Stimulated activated effector memory CD8-positive, alpha-beta T cell treated with anti-CD3 and anti-CD28 coated beads, Interleukin-12 subunit alpha, Interleukin-12 subunit beta, amount 100 ng/mL, for 72 hours (primary cell): ENCODE measurements at regions not wholly inside any gene's neighbourhood (a gene's known extent, or its start where the extent isn't known, plus 50 kb on each side); places are given as distances from the start of the nearest gene placed in this dataset.
A peak's percentile ranks its signal among the peaks of the same experiment; 100 is the strongest.
"Not testable (repeated sequence)": the region's sequence is repeated elsewhere in the genome, so short reads cannot be mapped to it uniquely, and the experiment has no call there.

Source experiments
- ATAC-seq: fragments of 150-1000 bp; cut with Tn5 transposase; 2 replicates; pipeline ENCODE4 v1.10.0; 2021
- DNase-seq, 2 donors: peaks; one replicate each; pipeline ENCODE4 v3.0.0; 2021 to 2022; ENCODE audit warnings: low spot score in 2 of 2
- H3K27ac Mint-ChIP-seq: one replicate; pipeline ENCODE4 v1.8.0; 2022; ENCODE audit warnings: mild to moderate bottlenecking, mixed read lengths
- H3K36me3 Mint-ChIP-seq: one replicate; pipeline ENCODE4 v1.8.0; 2022; ENCODE audit warnings: mild to moderate bottlenecking, mixed read lengths
- H3K4me1 Mint-ChIP-seq: one replicate; pipeline ENCODE4 v1.8.0; 2022; ENCODE audit warnings: mixed read lengths
- H3K4me3 Mint-ChIP-seq: one replicate; pipeline ENCODE4 v1.8.0; 2022; ENCODE audit warnings: mild to moderate bottlenecking, mixed read lengths
- H3K9me3 Mint-ChIP-seq: one replicate; pipeline ENCODE4 v1.8.0; 2022; ENCODE audit warnings: mixed read lengths

DNA sequence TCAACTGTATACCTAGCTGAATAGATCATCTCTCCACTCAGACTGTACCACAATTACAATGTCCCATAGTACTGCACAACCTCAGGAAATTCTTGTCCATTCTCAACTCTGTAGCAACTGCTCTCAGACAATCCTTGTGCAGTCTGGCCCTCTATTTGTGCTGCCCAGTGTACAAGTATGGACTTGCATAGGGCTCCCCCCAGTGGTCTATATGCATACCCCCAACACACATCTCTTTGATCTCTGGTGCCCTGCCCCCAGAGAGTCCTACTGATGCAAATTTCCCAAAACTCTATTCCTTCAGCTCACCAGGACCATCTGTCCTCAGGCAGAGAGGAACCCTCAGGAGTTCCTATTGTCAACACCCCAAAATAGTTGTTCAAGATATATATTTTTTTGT is 205.3 kb downstream of the SLCO4C1 start:
- Mint-ChIP-seq H3K9me3 (peaks cover 5% of the 10 kb centered on the region), H3K27ac (no peak overlapping the region), H3K4me3 (no peak overlapping the region), H3K36me3 (no peaks in the 10 kb centered on the region), H3K4me1 (no peaks in the 10 kb centered on the region)
- DNase-seq: no peak
- peak; percentile 51 for ATAC-seq

DNA sequence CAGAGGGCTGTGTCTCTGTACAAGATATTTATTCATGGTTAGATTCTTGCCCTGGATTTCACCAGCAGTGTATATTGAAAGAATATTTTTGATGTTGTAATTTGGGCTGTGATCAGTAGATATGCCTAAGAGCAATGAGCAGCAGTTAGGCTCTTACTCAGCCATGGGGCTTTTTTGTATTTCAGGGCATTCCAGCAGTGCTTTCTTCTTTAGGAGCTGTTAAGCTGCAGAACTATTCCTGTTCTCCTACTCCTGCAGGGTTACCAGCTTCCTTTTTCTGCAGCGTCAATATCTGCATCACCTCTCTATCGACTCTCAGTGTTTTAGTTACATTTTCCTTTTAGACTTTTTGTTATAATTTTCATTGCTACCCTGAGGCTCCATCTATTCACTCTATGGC is 206.2 kb downstream of the SLCO4C1 start:
- Mint-ChIP-seq H3K36me3 (no peaks in the 10 kb centered on the region), H3K4me1 (no peaks in the 10 kb centered on the region), H3K27ac (no peak overlapping the region), H3K9me3 (peaks cover 5% of the 10 kb centered on the region), H3K4me3 (no peak overlapping the region)
- no peak for ATAC-seq
- no peak for DNase-seq

DNA sequence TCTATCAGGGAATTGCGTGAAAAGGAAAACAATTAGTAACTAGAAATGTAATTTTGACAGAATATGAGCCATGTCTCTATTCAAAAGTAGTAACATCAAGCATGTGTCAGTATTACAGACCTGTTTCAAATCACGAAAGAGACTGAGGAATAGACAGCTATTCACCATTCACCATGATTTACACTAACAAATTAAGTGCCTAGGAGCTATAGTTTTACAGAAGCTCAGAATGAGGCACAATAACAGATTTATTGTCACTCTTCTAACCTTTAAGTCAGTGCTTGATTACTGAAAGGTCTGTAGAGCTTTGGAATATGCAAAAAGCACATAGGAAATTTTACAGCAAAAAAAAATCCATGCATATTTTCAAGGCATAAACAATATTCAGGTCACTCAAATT is 208.2 kb downstream of the SLCO4C1 start:
- ATAC-seq: no peak
- H3K36me3 Mint-ChIP-seq: no peaks in the 10 kb centered on the region
- H3K27ac Mint-ChIP-seq: no peak overlapping the region
- no peaks in the 10 kb centered on the region for H3K4me1 Mint-ChIP-seq
- peaks cover 3% of the 10 kb centered on the region for H3K9me3 Mint-ChIP-seq
- H3K4me3 Mint-ChIP-seq: no peak overlapping the region
- DNase-seq: no peak

DNA sequence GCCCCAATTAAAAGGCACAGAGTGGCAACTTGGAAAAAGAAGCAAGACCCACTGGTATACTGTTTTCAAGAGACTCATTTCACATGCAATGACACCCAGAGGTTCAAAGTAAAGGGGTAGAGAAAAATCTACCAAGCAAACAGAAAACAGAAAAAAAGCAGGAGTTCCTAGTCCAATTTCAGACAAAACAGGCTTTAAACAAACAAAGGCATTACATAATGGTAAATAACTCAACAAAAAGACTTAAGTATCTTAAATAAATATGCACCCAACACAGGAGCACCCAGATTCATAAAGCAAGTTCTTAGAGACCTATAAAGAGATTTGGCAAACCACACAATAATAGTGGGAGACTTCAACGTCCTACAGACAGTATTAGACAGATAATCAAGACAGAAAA is 215.8 kb downstream of the SLCO4C1 start:
- H3K27ac Mint-ChIP-seq: no peak overlapping the region
- ATAC-seq (no peak), DNase-seq (no peak)
- peaks cover 4% of the 10 kb centered on the region for H3K9me3 Mint-ChIP-seq
- H3K4me1 Mint-ChIP-seq: no peaks in the 10 kb centered on the region
- H3K36me3 Mint-ChIP-seq: no peaks in the 10 kb centered on the region
- H3K4me3 Mint-ChIP-seq: no peak overlapping the region

DNA sequence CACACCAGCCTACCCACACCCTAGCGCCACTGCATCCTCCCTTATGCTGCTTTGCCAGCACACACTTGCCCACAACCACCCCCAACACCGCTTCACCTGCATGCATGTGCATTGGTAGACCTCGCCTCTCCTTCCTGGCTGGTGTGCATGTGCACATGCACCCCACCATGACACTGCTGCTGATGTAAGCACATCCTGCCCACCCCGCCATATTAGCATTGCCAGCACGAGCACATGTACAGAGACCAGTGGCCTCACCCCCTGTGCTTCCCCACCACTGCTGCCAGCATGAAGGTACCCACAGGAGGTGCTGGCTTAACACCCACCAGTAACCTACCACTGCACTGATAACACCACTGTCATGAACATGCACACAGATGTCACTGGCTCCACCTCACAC is 218.2 kb downstream of the SLCO4C1 start:
- Mint-ChIP-seq H3K27ac (no peak overlapping the region), H3K9me3 (peaks cover 4% of the 10 kb centered on the region)
- no peak for DNase-seq

DNA sequence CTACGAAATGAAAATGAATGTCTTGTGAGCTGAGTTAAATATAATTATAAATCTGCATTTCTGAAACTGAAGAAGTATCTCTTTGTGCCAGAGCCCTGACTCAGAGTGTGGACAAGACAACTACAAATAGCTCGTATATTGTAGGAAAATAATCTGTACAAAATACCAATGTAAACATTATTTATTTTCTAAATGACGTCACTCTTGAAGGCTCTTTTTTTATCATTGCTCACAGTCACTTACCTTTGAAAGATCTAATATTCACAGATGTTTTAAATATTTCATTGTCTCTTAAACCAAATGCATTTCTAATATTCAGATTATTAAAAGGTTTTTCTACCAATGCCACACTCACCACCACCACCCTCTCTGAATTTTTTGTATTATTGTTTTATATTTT is 226.1 kb downstream of the SLCO4C1 start:
- Mint-ChIP-seq H3K4me3 (no peak overlapping the region), H3K27ac (no peak overlapping the region), H3K9me3 (peaks cover 3% of the 10 kb centered on the region), H3K36me3 (no peaks in the 10 kb centered on the region), H3K4me1 (no peaks in the 10 kb centered on the region)
- ATAC-seq (no peak), DNase-seq (no peak)

More for the DNA sequence above, 218.2 kb downstream of the SLCO4C1 start:
- ATAC-seq: no peak
- no peak overlapping the region for H3K4me3 Mint-ChIP-seq
- H3K4me1 Mint-ChIP-seq: no peaks in the 10 kb centered on the region
- no peaks in the 10 kb centered on the region for H3K36me3 Mint-ChIP-seq

DNA sequence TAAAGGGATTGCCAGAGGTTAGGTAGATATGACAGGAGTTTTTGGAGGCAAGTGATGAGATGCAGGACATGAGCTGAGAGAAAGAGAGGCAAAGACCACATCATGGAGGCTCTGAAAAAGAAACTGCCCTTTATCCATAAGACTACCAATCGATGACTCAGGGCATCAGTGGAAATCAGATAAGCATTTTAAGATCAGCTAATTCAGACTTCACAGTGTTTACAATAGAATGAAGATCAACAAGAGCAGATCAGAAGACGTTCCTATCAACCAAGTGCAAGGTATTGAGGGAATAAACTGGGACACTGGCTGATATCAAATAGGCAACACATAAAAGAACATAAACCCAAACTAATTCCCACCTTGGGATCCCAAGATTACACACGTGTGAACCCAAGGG is 227.2 kb downstream of the SLCO4C1 start:
- H3K27ac Mint-ChIP-seq: no peak overlapping the region
- DNase-seq: no peak
- H3K9me3 Mint-ChIP-seq: peaks cover 3% of the 10 kb centered on the region
- no peaks in the 10 kb centered on the region for H3K36me3 Mint-ChIP-seq
- no peaks in the 10 kb centered on the region for H3K4me1 Mint-ChIP-seq
- no peak for ATAC-seq
- H3K4me3 Mint-ChIP-seq: no peak overlapping the region

DNA sequence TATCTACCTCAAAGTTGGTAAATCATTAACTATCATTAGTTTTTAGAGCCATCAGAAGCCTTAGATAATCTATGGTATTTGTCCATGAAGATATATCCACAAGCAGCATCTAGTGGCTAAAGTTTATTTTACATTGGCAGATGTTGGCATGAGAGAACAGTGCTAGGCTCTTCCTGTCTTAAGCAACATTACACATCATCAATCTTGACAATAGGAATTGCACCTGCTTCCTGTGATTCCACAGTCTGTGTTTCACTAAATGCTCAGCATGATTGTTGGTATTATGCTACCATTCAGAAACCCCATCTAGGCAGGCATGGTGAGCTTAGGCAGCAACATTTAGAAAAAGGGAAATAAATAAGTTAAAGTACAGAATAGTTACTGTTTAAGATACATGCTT is 246.6 kb downstream of the SLCO4C1 start:
- Mint-ChIP-seq H3K4me1 (no peaks in the 10 kb centered on the region), H3K27ac (no peak overlapping the region), H3K9me3 (no peaks in the 10 kb centered on the region), H3K4me3 (no peak overlapping the region), H3K36me3 (no peaks in the 10 kb centered on the region)
- DNase-seq: no peak
- ATAC-seq: no peak

DNA sequence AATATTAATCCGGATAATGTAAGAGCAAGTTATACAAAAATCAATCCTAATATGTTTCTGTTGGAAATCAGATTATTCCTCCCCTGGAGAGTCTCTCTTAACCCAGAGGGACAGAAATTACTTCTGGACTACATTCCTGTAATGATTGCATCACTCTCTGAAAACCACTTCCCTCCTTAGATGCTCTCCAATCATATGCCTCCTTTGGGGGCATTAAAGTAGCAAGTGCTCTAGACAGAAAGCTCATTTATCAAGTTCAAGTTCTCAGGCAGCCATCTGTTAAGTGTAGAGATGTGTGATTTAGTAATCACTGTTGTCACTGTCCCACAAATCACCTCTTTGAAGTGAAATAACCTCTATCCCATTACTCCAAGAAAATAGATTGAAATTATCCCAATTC is 247.1 kb downstream of the SLCO4C1 start:
- ATAC-seq (no peak), DNase-seq (no peak)
- no peaks in the 10 kb centered on the region for H3K36me3 Mint-ChIP-seq
- no peaks in the 10 kb centered on the region for H3K4me1 Mint-ChIP-seq
- H3K27ac Mint-ChIP-seq: no peak overlapping the region
- H3K4me3 Mint-ChIP-seq: no peak overlapping the region
- H3K9me3 Mint-ChIP-seq: no peaks in the 10 kb centered on the region

DNA sequence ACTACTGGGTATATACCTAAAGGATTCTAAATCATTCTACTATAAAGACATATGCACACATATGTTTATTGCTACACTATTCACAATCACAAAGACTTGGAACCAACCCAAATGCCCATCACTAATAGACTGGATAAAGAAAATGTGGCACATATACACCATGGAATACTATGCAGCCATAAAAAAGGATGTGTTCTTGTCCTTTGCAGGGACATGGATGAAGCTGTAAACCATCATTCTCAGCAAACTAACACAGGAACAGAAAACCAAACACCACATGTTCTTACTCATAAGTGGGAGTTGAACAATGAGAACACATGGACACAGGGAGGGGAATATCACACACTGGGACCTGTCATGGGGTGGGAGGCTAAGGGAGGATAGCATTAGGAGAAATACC is 249.0 kb downstream of the SLCO4C1 start:
- not testable (repeated sequence) for H3K4me3 Mint-ChIP-seq, H3K36me3 Mint-ChIP-seq, DNase-seq, ATAC-seq, H3K9me3 Mint-ChIP-seq, H3K27ac Mint-ChIP-seq, H3K4me1 Mint-ChIP-seq

DNA sequence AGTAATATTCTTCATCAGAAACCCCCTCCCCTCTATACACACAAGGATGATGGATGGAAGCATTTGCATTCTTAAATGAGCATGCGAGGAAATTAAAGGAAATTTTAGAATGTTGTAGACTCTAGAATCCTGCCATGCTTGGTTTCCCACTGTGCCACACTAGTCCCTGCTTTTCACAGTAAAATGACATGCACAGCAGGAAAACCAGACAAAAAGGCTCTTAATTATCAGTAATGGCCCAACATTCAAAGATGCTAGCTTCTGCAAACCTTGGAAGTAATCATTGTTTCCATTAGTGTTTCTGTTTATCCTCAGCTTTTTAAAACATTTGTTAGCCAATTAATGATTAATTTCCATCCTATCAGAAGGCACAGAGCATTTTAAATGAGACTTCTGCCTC is 255.8 kb downstream of the SLCO4C1 start:
- no peaks in the 10 kb centered on the region for H3K36me3 Mint-ChIP-seq
- H3K9me3 Mint-ChIP-seq: no peaks in the 10 kb centered on the region
- DNase-seq: no peak
- H3K27ac Mint-ChIP-seq: no peak overlapping the region
- ATAC-seq: no peak
- no peak overlapping the region for H3K4me3 Mint-ChIP-seq
- no peaks in the 10 kb centered on the region for H3K4me1 Mint-ChIP-seq

DNA sequence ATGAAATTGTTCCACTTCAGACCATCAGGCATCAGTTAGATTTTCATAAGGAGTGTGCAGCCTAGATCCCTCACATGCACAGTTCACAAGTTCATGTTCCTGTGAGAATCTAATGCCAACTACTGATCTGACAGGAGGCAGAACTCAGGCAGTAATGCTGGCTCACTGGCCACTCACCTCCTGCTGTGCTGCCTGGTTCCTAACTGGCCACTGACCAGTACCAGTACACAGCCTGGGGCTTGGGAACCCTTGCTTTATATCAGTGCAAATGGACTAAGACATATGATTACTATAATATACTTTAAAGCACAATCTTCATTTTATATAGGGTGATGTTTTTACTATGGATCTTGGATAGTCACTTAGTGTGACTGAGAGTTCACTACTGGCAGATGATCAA is 259.2 kb downstream of the SLCO4C1 start:
- no peaks in the 10 kb centered on the region for H3K4me1 Mint-ChIP-seq
- no peak overlapping the region for H3K27ac Mint-ChIP-seq
- no peaks in the 10 kb centered on the region for H3K9me3 Mint-ChIP-seq
- no peak overlapping the region for H3K4me3 Mint-ChIP-seq
- DNase-seq (no peak), ATAC-seq (no peak)
- no peaks in the 10 kb centered on the region for H3K36me3 Mint-ChIP-seq

DNA sequence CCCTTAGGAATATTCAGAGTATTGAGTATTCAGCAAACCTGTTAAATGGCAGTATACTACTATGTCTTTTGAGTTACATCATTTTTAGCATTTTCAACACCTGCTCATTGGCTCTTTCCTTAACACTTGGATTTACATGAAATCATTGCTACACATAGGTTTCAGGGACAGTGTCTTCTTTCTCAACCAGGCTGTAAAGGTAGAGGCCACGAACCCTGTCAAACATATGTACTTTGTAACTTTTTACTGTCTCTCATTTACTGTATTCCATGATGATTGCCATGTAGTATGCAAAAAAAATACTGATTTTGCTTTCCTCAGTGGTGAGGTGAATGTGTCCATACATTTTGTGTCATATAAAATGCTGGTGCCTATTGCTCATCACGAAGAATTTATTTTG is 264.4 kb downstream of the SLCO4C1 start:
- Mint-ChIP-seq H3K27ac (no peak overlapping the region), H3K9me3 (peaks cover 2% of the 10 kb centered on the region), H3K36me3 (no peaks in the 10 kb centered on the region), H3K4me1 (no peaks in the 10 kb centered on the region), H3K4me3 (no peak overlapping the region)
- no peak for ATAC-seq
- DNase-seq: no peak

DNA sequence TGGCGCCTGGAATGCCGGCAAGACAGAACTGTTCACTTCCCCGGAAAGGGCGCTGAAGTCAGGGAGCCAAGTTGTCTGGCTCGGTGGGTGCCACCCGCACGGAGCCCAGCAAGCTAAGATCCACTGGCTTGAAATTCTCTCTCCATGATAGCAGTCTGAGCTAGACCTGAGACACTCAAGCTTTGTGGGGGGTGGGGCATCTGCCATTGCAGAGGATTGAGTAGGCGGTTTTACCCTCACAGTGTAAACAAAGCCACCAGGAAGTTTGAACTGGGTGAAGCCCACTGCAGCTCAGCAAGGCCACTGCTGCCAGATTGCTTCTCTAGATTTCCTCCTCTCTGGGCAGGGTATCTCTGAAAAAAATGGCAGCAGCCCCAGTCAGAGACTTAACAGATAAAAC is 277.4 kb downstream of the SLCO4C1 start:
- DNase-seq (no peak), ATAC-seq (no peak)
- Mint-ChIP-seq H3K36me3 (no peaks in the 10 kb centered on the region), H3K4me3 (no peak overlapping the region), H3K4me1 (no peaks in the 10 kb centered on the region), H3K27ac (no peak overlapping the region), H3K9me3 (peaks cover 6% of the 10 kb centered on the region)

DNA sequence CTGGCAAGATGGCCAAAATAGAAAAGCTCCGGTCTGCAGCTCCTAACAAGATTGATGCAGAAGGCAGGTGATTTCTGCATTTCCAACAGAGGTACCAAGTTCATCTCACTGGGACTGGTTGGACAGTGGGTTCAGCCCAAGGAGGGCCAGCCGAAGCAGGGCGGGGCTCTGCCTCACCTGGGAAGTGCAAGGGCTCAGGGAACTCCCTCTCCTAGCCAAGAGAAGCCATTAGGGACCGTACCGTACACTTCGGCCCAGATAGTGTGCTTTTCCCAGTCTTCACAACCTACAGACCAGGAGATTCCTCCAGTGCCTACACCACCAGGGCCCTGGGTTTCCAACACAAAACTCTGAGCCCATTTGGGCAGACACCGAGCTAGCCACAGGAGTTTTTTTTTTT is 277.8 kb downstream of the SLCO4C1 start:
- DNase-seq: no peak
- H3K36me3 Mint-ChIP-seq: no peaks in the 10 kb centered on the region
- H3K9me3 Mint-ChIP-seq: peaks cover 6% of the 10 kb centered on the region
- H3K27ac Mint-ChIP-seq: no peak overlapping the region
- H3K4me1 Mint-ChIP-seq: no peaks in the 10 kb centered on the region
- H3K4me3 Mint-ChIP-seq: no peak overlapping the region
- no peak for ATAC-seq

DNA sequence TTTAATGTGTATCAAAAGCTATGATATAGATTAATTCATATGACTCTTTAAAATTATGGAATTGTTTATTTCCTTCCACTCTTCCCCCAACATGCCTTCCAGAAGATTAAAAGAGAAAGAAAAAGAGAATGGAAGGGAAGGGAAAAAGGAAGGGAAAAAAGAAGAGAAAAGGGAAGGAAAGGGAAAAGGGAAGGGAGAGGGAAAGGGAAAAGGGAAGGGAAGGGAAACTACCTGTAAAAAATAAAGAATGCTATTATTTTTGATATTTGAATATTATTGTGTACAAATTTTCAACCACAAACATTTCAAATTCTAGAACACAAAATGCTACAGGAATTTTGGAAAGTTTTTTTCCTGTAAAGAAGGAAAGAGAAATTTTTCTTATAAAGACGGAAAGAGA is 281.7 kb downstream of the SLCO4C1 start:
- Mint-ChIP-seq H3K4me1 (no peaks in the 10 kb centered on the region), H3K9me3 (peaks cover 6% of the 10 kb centered on the region), H3K27ac (no peak overlapping the region), H3K36me3 (no peaks in the 10 kb centered on the region), H3K4me3 (no peak overlapping the region)
- DNase-seq: no peak
- ATAC-seq: no peak

DNA sequence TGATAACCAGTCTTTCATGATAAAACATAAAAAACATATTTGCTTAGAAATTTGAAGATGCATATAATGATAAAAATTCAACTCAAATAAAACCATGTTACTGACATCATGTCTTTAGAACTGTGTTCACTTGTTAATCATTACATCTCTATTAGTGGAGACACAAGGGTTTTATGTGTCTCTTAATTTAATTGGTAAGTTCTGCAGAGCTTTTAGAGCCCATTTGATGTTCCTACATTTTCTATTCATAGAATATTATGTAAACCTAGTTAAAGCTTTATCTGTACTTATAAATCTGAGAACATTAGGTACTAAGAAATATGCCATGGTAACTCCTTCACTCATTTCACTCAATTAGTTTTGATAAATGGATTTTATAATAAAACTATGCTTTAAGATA is 285.4 kb downstream of the SLCO4C1 start:
- Mint-ChIP-seq H3K4me1 (no peaks in the 10 kb centered on the region), H3K4me3 (no peak overlapping the region), H3K36me3 (no peaks in the 10 kb centered on the region), H3K9me3 (peaks cover 6% of the 10 kb centered on the region), H3K27ac (no peak overlapping the region)
- ATAC-seq (no peak), DNase-seq (no peak)
